HCT116 (cell line): ENCODE measurements at regions not wholly inside any gene's neighbourhood (a gene's known extent, or its start where the extent isn't known, plus 50 kb on each side); places are given as distances from the start of the nearest gene placed in this dataset.

ENCODE experiments used
- ATAC-seq: fragments of 200-7000 bp; cut with Tn5 transposase; 2 replicates; pipeline ENCODE4 v1.9.1; 2020; ENCODE audit warnings: mild to moderate bottlenecking, moderate library complexity
- BruUV-seq: library from RNA; stranded (reverse); fragments of 400-500 nt; replicated peaks from 2 replicates; lab custom pipeline; 2021; lab: Mats Ljungman, UMichigan
- CTCF ChIA-PET: fragments of 300-600 bp; sonication (Branson Sonifier 250); formaldehyde crosslinking; loops from one replicate; lab custom pipeline; 2021; ENCODE audit warnings: antibody characterized with exemption; lab: Charles Lee
- POLR2A ChIA-PET: fragments of 300-600, 350-600 bp; sonication (Branson Sonifier 250); formaldehyde crosslinking; loops from one replicate; lab custom pipeline; 2021; ENCODE audit warnings: antibody characterized with exemption; lab: Charles Lee
- RAD21 ChIA-PET, 2 experiments: fragments of 300-600 bp; sonication (Branson Sonifier 250); formaldehyde crosslinking; loops; one replicate each; lab custom pipeline; 2023; ENCODE audit warnings: low total read pairs in 2 of 2; ENCODE audit not compliant: uncharacterized antibody in 2 of 2, unreplicated experiment in 2 of 2, low non-redundant PET in 1 of 2; lab: Charles Lee
- DNase-seq: peaks from one replicate; pipeline ENCODE4 v3.0.0-alpha.2; 2010; ENCODE audit warnings: low read depth, low spot score
- H2AFZ ChIP-seq: fragments of 200-600 bp; shearing (Covaris generic), sonication (generic); 2 replicates; pipeline ENCODE4 v1.6.1; 2017; ENCODE audit warnings: low read depth, mixed run types, mixed read lengths, antibody characterized with exemption, low read length; ENCODE audit not compliant: poor library complexity, severe bottlenecking
- H3K27ac ChIP-seq: 2 replicates; pipeline ENCODE4 v1.5.1; 2012; ENCODE audit warnings: low read depth, low read length
- H3K27me3 ChIP-seq: fragments of 200-600 bp; sonication (generic); 2 replicates; pipeline ENCODE4 v1.6.1; 2016; ENCODE audit warnings: mixed run types, low read length, mixed read lengths; ENCODE audit not compliant: insufficient read depth
- H3K36me3 ChIP-seq, 2 experiments: fragments of 200-500 bp in 1 of 2; fragments of 200-600 bp in 1 of 2; sonication (Bioruptor generic) in 1 of 2; sonication (generic) in 1 of 2; 2 replicates each; pipeline versions ENCODE4 v1.5.1 to v1.6.1; 2014 to 2016; ENCODE audit warnings: low read length in 2 of 2, inconsistent platforms in 1 of 2, mixed read lengths in 1 of 2, mixed run types in 1 of 2; ENCODE audit not compliant: insufficient read depth in 2 of 2, control insufficient read depth in 1 of 2
- H3K4me1 ChIP-seq, 2 experiments: fragments of 200-600 bp in 1 of 2; sonication (generic) in 1 of 2; 2 replicates each; pipeline versions ENCODE4 v1.5.1 to v1.6.1; 2012 to 2017; ENCODE audit warnings: low read length in 2 of 2, inconsistent platforms in 1 of 2, mild to moderate bottlenecking in 1 of 2, mixed read lengths in 1 of 2, mixed run types in 1 of 2, moderate library complexity in 1 of 2; ENCODE audit not compliant: insufficient read depth in 2 of 2, control insufficient read depth in 1 of 2
- H3K4me2 ChIP-seq: fragments of 200-600 bp; sonication (generic); 2 replicates; pipeline ENCODE4 v1.6.1; 2017; ENCODE audit warnings: mixed run types, low read length, mixed read lengths
- H3K4me3 ChIP-seq, 2 experiments: fragments of 200-600 bp in 1 of 2; sonication (generic) in 1 of 2; replicated peaks in 1 of 2; 2 replicates each; pipeline ENCODE4 v1.5.1; 2011 to 2016; ENCODE audit warnings: low read length in 2 of 2, control low read depth in 1 of 2, low read depth in 1 of 2, mild to moderate bottlenecking in 1 of 2, mixed read lengths in 1 of 2, mixed run types in 1 of 2
- H3K79me2 ChIP-seq: fragments of 200-600 bp; sonication (generic); 2 replicates; pipeline ENCODE4 v1.6.1; 2017; ENCODE audit warnings: mild to moderate bottlenecking, mixed run types, low read length, moderate library complexity, mixed read lengths; ENCODE audit not compliant: insufficient read depth
- H3K9ac ChIP-seq: fragments of 200-600 bp; sonication (generic); 2 replicates; pipeline ENCODE4 v1.6.1; 2016; ENCODE audit warnings: low read length, mixed read lengths
- H3K9me2 ChIP-seq: fragments of 200-600 bp; sonication (generic), shearing (Covaris generic); 2 replicates; pipeline ENCODE4 v1.6.1; 2017; ENCODE audit warnings: mixed run types, mild to moderate bottlenecking, moderate library complexity; ENCODE audit not compliant: insufficient read depth
- H3K9me3 ChIP-seq, 2 experiments: fragments of 200-500 bp in 1 of 2; fragments of 200-600 bp in 1 of 2; sonication (Bioruptor generic) in 1 of 2; sonication (generic) in 1 of 2; 2 replicates each; pipeline ENCODE4 v1.6.1; 2014 to 2017; ENCODE audit warnings: low read length in 2 of 2, mixed read lengths in 2 of 2, inconsistent platforms in 1 of 2, low read depth in 1 of 2, mild to moderate bottlenecking in 1 of 2, mixed run types in 1 of 2, moderate library complexity in 1 of 2; ENCODE audit not compliant: control insufficient read depth in 1 of 2, insufficient read depth in 1 of 2
- H4K20me1 ChIP-seq: fragments of 200-600 bp; sonication (generic), shearing (Covaris generic); 2 replicates; pipeline ENCODE4 v1.6.1; 2017; ENCODE audit warnings: mixed run types, mild to moderate bottlenecking, moderate library complexity; ENCODE audit not compliant: insufficient read depth
- EGR1 ChIP-seq: IDR thresholded peaks from 2 replicates; pipeline ENCODE4 v1.6.1; 2012; ENCODE audit warnings: low read depth
- EZH2 ChIP-seq: fragments of 200-600 bp; sonication (generic); IDR thresholded peaks from 2 replicates; pipeline ENCODE4 v1.6.1; 2017; ENCODE audit warnings: antibody characterized with exemption, mixed run types
- FOSL1 ChIP-seq: IDR thresholded peaks from 2 replicates; pipeline ENCODE4 v1.6.1; 2012; ENCODE audit warnings: low read depth
- JUND ChIP-seq: IDR thresholded peaks from 2 replicates; pipeline ENCODE4 v1.6.1; 2012
- RAD21 ChIP-seq: IDR thresholded peaks from 2 replicates; pipeline ENCODE4 v1.6.1; 2012; ENCODE audit warnings: low read depth, mild to moderate bottlenecking
- SP1 ChIP-seq: IDR thresholded peaks from 2 replicates; pipeline ENCODE4 v1.6.1; 2012; ENCODE audit warnings: low read depth
- TCF7L2 ChIP-seq: IDR thresholded peaks from 2 replicates; pipeline ENCODE4 v1.7.0; 2011; ENCODE audit warnings: borderline replicate concordance, inconsistent platforms; ENCODE audit not compliant: insufficient read depth, insufficient read length; ENCODE audit errors: extremely low read depth
- ZBTB33 ChIP-seq: IDR thresholded peaks from 2 replicates; pipeline ENCODE4 v1.6.1; 2011; ENCODE audit warnings: mild to moderate bottlenecking, low read length, moderate library complexity; ENCODE audit not compliant: insufficient replicate concordance; ENCODE audit errors: extremely low read depth
- ZFX ChIP-seq: fragments of 450-650 bp; IDR thresholded peaks from 2 replicates; pipeline ENCODE4 v1.6.1; 2017
- ZNF274 ChIP-seq: fragments of 200-500 bp; sonication (Bioruptor generic); IDR thresholded peaks from 2 replicates; pipeline ENCODE4 v1.6.1; 2014; ENCODE audit warnings: mild to moderate bottlenecking, low read depth, low read length, inconsistent platforms
- intact Hi-C: fragments of 100-400 bp; cut with micrococcal nuclease; formaldehyde crosslinking; loops from 2 replicates; pipeline ENCODE4 v1.10.0; 2022
- TF ChIP-seq, protein P1 (sequence below): IDR thresholded peaks from 2 replicates; pipeline ENCODE4 v1.6.1; 2012; ENCODE audit warnings: low read depth
- TF ChIP-seq, protein P2 (sequence below): IDR thresholded peaks from 2 replicates; pipeline ENCODE4 v1.6.1; 2012

DNA sequence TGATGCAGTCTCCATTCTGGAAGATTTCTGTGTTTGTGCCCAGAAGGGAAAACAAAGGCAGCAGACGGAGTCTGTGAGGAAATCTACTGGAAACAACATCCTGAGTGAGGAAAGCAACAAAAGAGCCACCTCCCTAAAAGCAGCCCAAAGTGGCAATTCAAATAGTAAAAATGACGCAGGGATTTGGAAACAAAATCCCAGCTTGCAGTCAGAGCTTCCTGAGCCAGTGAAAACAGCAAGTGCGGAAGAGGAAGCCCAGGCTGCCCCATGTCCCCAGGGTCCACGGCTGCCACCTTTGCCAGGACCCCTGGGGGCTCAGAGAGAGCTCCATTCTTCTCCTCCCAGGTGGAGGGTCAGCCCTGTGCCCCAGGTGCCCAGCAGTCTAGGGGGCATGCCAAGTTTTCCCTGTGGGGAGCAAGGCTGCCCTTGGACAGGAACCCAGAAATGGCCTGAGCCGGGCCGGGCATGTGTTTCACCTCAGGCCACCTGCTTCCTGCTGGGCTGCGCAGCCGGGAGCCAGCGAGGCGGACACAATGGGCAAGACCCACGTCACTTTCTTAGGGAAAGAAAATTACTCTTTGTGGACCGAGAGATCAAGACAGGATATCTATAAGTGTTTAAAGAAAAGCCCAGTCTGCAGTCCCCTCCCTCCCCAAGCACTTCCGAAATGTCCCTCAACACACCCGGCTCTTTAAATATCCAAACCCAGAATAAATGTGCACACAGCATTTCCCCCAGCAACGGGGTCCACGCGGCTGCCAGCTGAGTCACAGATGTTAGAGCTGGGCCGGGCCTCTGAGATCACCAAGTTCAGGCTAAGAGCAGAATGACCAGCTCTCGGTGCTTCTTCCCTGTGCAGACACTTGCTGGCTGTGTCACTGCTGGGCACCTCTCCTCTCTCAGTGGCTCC lies 231.1 kb downstream of the ARHGAP12 start:
- Histone ChIP-seq H3K4me2 (no peak overlapping the region), H3K9me2 (no peaks in the 10 kb centered on the region), H3K4me3 (no peak overlapping the region), H2AFZ (no peak overlapping the region), H3K27ac (no peak overlapping the region), H3K36me3 (no peaks in the 10 kb centered on the region), H3K4me1 (no peaks in the 10 kb centered on the region), H3K79me2 (no peaks in the 10 kb centered on the region), H4K20me1 (no peaks in the 10 kb centered on the region), H3K9ac (no peak overlapping the region), H3K9me3 (no peaks in the 10 kb centered on the region), H3K27me3 (no peaks in the 10 kb centered on the region)
- POLR2A ChIA-PET, result no interaction called here
- intact Hi-C loops, result no loop called here
- CTCF ChIA-PET, result no interaction called here
- BruUV-seq, result no TSS peak
- ATAC-seq (no peak), DNase-seq (no peak)
- RAD21 ChIA-PET, result no interaction called here
- no peak for TF ChIP-seq EGR1
- no peak for TF ChIP-seq FOSL1
- no peak for TF ChIP-seq ZNF274
- TF ChIP-seq, protein P1, sequence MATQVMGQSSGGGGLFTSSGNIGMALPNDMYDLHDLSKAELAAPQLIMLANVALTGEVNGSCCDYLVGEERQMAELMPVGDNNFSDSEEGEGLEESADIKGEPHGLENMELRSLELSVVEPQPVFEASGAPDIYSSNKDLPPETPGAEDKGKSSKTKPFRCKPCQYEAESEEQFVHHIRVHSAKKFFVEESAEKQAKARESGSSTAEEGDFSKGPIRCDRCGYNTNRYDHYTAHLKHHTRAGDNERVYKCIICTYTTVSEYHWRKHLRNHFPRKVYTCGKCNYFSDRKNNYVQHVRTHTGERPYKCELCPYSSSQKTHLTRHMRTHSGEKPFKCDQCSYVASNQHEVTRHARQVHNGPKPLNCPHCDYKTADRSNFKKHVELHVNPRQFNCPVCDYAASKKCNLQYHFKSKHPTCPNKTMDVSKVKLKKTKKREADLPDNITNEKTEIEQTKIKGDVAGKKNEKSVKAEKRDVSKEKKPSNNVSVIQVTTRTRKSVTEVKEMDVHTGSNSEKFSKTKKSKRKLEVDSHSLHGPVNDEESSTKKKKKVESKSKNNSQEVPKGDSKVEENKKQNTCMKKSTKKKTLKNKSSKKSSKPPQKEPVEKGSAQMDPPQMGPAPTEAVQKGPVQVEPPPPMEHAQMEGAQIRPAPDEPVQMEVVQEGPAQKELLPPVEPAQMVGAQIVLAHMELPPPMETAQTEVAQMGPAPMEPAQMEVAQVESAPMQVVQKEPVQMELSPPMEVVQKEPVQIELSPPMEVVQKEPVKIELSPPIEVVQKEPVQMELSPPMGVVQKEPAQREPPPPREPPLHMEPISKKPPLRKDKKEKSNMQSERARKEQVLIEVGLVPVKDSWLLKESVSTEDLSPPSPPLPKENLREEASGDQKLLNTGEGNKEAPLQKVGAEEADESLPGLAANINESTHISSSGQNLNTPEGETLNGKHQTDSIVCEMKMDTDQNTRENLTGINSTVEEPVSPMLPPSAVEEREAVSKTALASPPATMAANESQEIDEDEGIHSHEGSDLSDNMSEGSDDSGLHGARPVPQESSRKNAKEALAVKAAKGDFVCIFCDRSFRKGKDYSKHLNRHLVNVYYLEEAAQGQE, result no peak
- TF ChIP-seq RAD21, result no peak
- no peak for TF ChIP-seq ZBTB33
- TF ChIP-seq TCF7L2, result no peak
- no peak for TF ChIP-seq SP1
- no peak for TF ChIP-seq ZFX
- TF ChIP-seq JUND, result no peak
- TF ChIP-seq, protein P2, sequence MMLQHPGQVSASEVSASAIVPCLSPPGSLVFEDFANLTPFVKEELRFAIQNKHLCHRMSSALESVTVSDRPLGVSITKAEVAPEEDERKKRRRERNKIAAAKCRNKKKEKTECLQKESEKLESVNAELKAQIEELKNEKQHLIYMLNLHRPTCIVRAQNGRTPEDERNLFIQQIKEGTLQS, result no peak
- TF ChIP-seq EZH2, result no peak
